ENCODE measurements at regions not wholly inside any gene's neighbourhood (a gene's known extent, or its start where the extent isn't known, plus 50 kb on each side); places are given as distances from the start of the nearest gene placed in this dataset.
A peak's percentile ranks its signal among the peaks of the same experiment; 100 is the strongest.
"Not testable (repeated sequence)": the region's sequence is repeated elsewhere in the genome, so short reads cannot be mapped to it uniquely, and the experiment has no call there.

- DNase-seq (ENCODE audit: low read depth, low spot score); in situ Hi-C loops (cut with HindIII; ENCODE audit: low pct_unique_long_range_greater_than_20kb, low sequenced_read_pairs): not testable (repeated sequence)
Observed at GRCh38 chr3:8325833-8326232, 175.8 kb upstream of the LMCD1 start.

- in situ Hi-C loops (cut with HindIII; ENCODE audit: low pct_unique_long_range_greater_than_20kb, low sequenced_read_pairs), result no loop called here
Observed at GRCh38 chr3:8327739-8328138, 173.9 kb upstream of the LMCD1 start.

GRCh38 chr3:8328967-8329366, 172.7 kb upstream of the LMCD1 start:
- in situ Hi-C loops (cut with HindIII; ENCODE audit: low pct_unique_long_range_greater_than_20kb, low sequenced_read_pairs), result no loop called here
- no peak for DNase-seq (ENCODE audit: low read depth, low spot score)

More at GRCh38 chr3:8327739-8328138, 173.9 kb upstream of the LMCD1 start:
- DNase-seq (ENCODE audit: low read depth, low spot score), result no peak

GRCh38 chr3:8329598-8329997, 172.0 kb upstream of the LMCD1 start:
- in situ Hi-C loops (cut with HindIII; ENCODE audit: low pct_unique_long_range_greater_than_20kb, low sequenced_read_pairs), result no loop called here
- DNase-seq (ENCODE audit: low read depth, low spot score), result no peak

- DNase-seq (ENCODE audit: low read depth, low spot score), result peak; percentile 64
Observed at GRCh38 chr3:8336456-8336855, 165.2 kb upstream of the LMCD1 start.

GRCh38 chr3:8338424-8338823, 163.2 kb upstream of the LMCD1 start:
- DNase-seq (ENCODE audit: low read depth, low spot score), result no peak
- in situ Hi-C loops (cut with HindIII; ENCODE audit: low pct_unique_long_range_greater_than_20kb, low sequenced_read_pairs), result no loop called here

More at GRCh38 chr3:8336456-8336855, 165.2 kb upstream of the LMCD1 start:
- in situ Hi-C loops (cut with HindIII; ENCODE audit: low pct_unique_long_range_greater_than_20kb, low sequenced_read_pairs), result no loop called here

GRCh38 chr3:8341821-8342247, 159.8 kb upstream of the LMCD1 start:
- in situ Hi-C loops (cut with HindIII; ENCODE audit: low pct_unique_long_range_greater_than_20kb, low sequenced_read_pairs), result no loop called here
- DNase-seq (ENCODE audit: low read depth, low spot score), result no peak

- in situ Hi-C loops (cut with HindIII; ENCODE audit: low pct_unique_long_range_greater_than_20kb, low sequenced_read_pairs), result no loop called here
Observed at GRCh38 chr3:8343058-8343457, 158.6 kb upstream of the LMCD1 start.

GRCh38 chr3:8345398-8345797, 156.2 kb upstream of the LMCD1 start:
- in situ Hi-C loops (cut with HindIII; ENCODE audit: low pct_unique_long_range_greater_than_20kb, low sequenced_read_pairs), result no loop called here
- DNase-seq (ENCODE audit: low read depth, low spot score), result no peak

More at GRCh38 chr3:8343058-8343457, 158.6 kb upstream of the LMCD1 start:
- no peak for DNase-seq (ENCODE audit: low read depth, low spot score)

GRCh38 chr3:8348076-8348475, 153.5 kb upstream of the LMCD1 start:
- DNase-seq (ENCODE audit: low read depth, low spot score), result no peak
- in situ Hi-C loops (cut with HindIII; ENCODE audit: low pct_unique_long_range_greater_than_20kb, low sequenced_read_pairs), result no loop called here

- DNase-seq (ENCODE audit: low read depth, low spot score), result no peak
- in situ Hi-C loops (cut with HindIII; ENCODE audit: low pct_unique_long_range_greater_than_20kb, low sequenced_read_pairs), result no loop called here
Observed at GRCh38 chr3:8352475-8352874, 149.1 kb upstream of the LMCD1 start.

- in situ Hi-C loops (cut with HindIII; ENCODE audit: low pct_unique_long_range_greater_than_20kb, low sequenced_read_pairs), result no loop called here
- DNase-seq (ENCODE audit: low read depth, low spot score), result no peak
Observed at GRCh38 chr3:8353364-8353763, 148.3 kb upstream of the LMCD1 start.

- DNase-seq (ENCODE audit: low read depth, low spot score), result no peak
- in situ Hi-C loops (cut with HindIII; ENCODE audit: low pct_unique_long_range_greater_than_20kb, low sequenced_read_pairs), result no loop called here
Observed at GRCh38 chr3:8355346-8355745, 146.3 kb upstream of the LMCD1 start.

GRCh38 chr3:8356066-8356465, 145.6 kb upstream of the LMCD1 start:
- in situ Hi-C loops (cut with HindIII; ENCODE audit: low pct_unique_long_range_greater_than_20kb, low sequenced_read_pairs); DNase-seq (ENCODE audit: low read depth, low spot score): not testable (repeated sequence)

- in situ Hi-C loops (cut with HindIII; ENCODE audit: low pct_unique_long_range_greater_than_20kb, low sequenced_read_pairs), result no loop called here
- DNase-seq (ENCODE audit: low read depth, low spot score), result no peak
Observed at GRCh38 chr3:8357859-8358258, 143.8 kb upstream of the LMCD1 start.

- in situ Hi-C loops (cut with HindIII; ENCODE audit: low pct_unique_long_range_greater_than_20kb, low sequenced_read_pairs), result no loop called here
- DNase-seq (ENCODE audit: low read depth, low spot score), result no peak
Observed at GRCh38 chr3:8359133-8359532, 142.5 kb upstream of the LMCD1 start.

GRCh38 chr3:8363200-8363599, 138.4 kb upstream of the LMCD1 start:
- no peak for DNase-seq (ENCODE audit: low read depth, low spot score)
- in situ Hi-C loops (cut with HindIII; ENCODE audit: low pct_unique_long_range_greater_than_20kb, low sequenced_read_pairs), result no loop called here

- no peak for DNase-seq (ENCODE audit: low read depth, low spot score)
- in situ Hi-C loops (cut with HindIII; ENCODE audit: low pct_unique_long_range_greater_than_20kb, low sequenced_read_pairs), result no loop called here
Observed at GRCh38 chr3:8365541-8365940, 136.1 kb upstream of the LMCD1 start.

GRCh38 chr3:8366219-8366810, 135.3 kb upstream of the LMCD1 start:
- peak; percentile 81 for DNase-seq (ENCODE audit: low read depth, low spot score)
- in situ Hi-C loops (cut with HindIII; ENCODE audit: low pct_unique_long_range_greater_than_20kb, low sequenced_read_pairs), result no loop called here

- no peak for DNase-seq (ENCODE audit: low read depth, low spot score)
- in situ Hi-C loops (cut with HindIII; ENCODE audit: low pct_unique_long_range_greater_than_20kb, low sequenced_read_pairs), result no loop called here
Observed at GRCh38 chr3:8368598-8368997, 133.0 kb upstream of the LMCD1 start.
